Activated CD8-positive, alpha-beta memory T cell treated with anti-CD3 and anti-CD28 coated beads for 4 hours (primary cell): ENCODE measurements at regions not wholly inside any gene's neighbourhood (a gene's known extent, or its start where the extent isn't known, plus 50 kb on each side); places are given as distances from the start of the nearest gene placed in this dataset.
"Not testable (repeated sequence)": the region's sequence is repeated elsewhere in the genome, so short reads cannot be mapped to it uniquely, and the experiment has no call there.

Experiments used
- DNase-seq, 2 donors: peaks; one replicate each; pipeline ENCODE4 v3.0.0-alpha.2; 2020; ENCODE audit warnings: low read depth in 2 of 2

- DNase-seq: no peak
These were observed 370.2 kb upstream of the SASH1 start for GRCh38 chr6:147972448-147972847.

GRCh38 chr6:147973806-147974205 is 368.8 kb upstream of the SASH1 start:
- no peak for DNase-seq

GRCh38 chr6:147974376-147974775 is 368.3 kb upstream of the SASH1 start:
- no peak for DNase-seq

GRCh38 chr6:147977851-147978465 is 364.7 kb upstream of the SASH1 start:
- DNase-seq: no peak

- no peak for DNase-seq
These were observed 362.7 kb upstream of the SASH1 start for GRCh38 chr6:147979966-147980365.

GRCh38 chr6:147983581-147984366 is 358.9 kb upstream of the SASH1 start:
- no peak for DNase-seq

- DNase-seq: no peak
These were observed 355.8 kb upstream of the SASH1 start for GRCh38 chr6:147986846-147987245.

GRCh38 chr6:147990159-147990558 is 352.5 kb upstream of the SASH1 start:
- DNase-seq: no peak

- DNase-seq: no peak
These were observed 350.7 kb upstream of the SASH1 start for GRCh38 chr6:147991961-147992360.

GRCh38 chr6:147999001-147999540 is 343.6 kb upstream of the SASH1 start:
- no peak for DNase-seq

GRCh38 chr6:148001844-148002642 is 340.6 kb upstream of the SASH1 start:
- no peak for DNase-seq

GRCh38 chr6:148004651-148005050 is 338.0 kb upstream of the SASH1 start:
- DNase-seq: no peak

GRCh38 chr6:148005806-148006205 is 336.8 kb upstream of the SASH1 start:
- DNase-seq: no peak

- DNase-seq: not testable (repeated sequence)
These were observed 332.1 kb upstream of the SASH1 start for GRCh38 chr6:148010516-148010915.

GRCh38 chr6:148016013-148016412 is 326.6 kb upstream of the SASH1 start:
- no peak for DNase-seq

- DNase-seq: no peak
These were observed 321.5 kb upstream of the SASH1 start for GRCh38 chr6:148021165-148021564.

- DNase-seq: no peak
These were observed 320.9 kb upstream of the SASH1 start for GRCh38 chr6:148021699-148022098.

- not testable (repeated sequence) for DNase-seq
These were observed 320.4 kb upstream of the SASH1 start for GRCh38 chr6:148022279-148022678.

- no peak for DNase-seq
These were observed 315.4 kb upstream of the SASH1 start for GRCh38 chr6:148027201-148027600.

- no peak for DNase-seq
These were observed 306.7 kb upstream of the SASH1 start for GRCh38 chr6:148035806-148036390.

GRCh38 chr6:148037496-148037895 is 305.1 kb upstream of the SASH1 start:
- no peak for DNase-seq

- DNase-seq: no peak
These were observed 301.1 kb upstream of the SASH1 start for GRCh38 chr6:148041546-148041945.
